GM19452 (cell line): ENCODE measurements at regions not wholly inside any gene's neighbourhood (a gene's known extent, or its start where the extent isn't known, plus 50 kb on each side); places are given as distances from the start of the nearest gene placed in this dataset.
"Not testable (repeated sequence)": the region's sequence is repeated elsewhere in the genome, so short reads cannot be mapped to it uniquely, and the experiment has no call there.

Experiments
- ATAC-seq: cut with Tn5 transposase; IDR thresholded peaks from one replicate; pipeline ENCODE4 v1.9.1; 2021; ENCODE audit not compliant: unreplicated experiment

GRCh38 chr20:53857723-53858236 lies 212.6 kb downstream of the BCAS1 start:
- ATAC-seq: no peak

GRCh38 chr20:53856300-53857295 lies 213.8 kb downstream of the BCAS1 start:
- ATAC-seq: no peak

GRCh38 chr20:53855733-53856132 lies 214.7 kb downstream of the BCAS1 start:
- no peak for ATAC-seq

GRCh38 chr20:53854609-53854926 lies 215.8 kb downstream of the BCAS1 start:
- ATAC-seq: not testable (repeated sequence)

- no peak for ATAC-seq
Measured at GRCh38 chr20:53853111-53853713, 217.2 kb downstream of the BCAS1 start.

- ATAC-seq: no peak
Measured at GRCh38 chr20:53852691-53853090, 217.7 kb downstream of the BCAS1 start.

- no peak for ATAC-seq
Measured at GRCh38 chr20:53852014-53852413, 218.4 kb downstream of the BCAS1 start.

- no peak for ATAC-seq
Measured at GRCh38 chr20:53850319-53850718, 220.1 kb downstream of the BCAS1 start.

GRCh38 chr20:53849471-53850059 lies 220.8 kb downstream of the BCAS1 start:
- ATAC-seq: no peak

GRCh38 chr20:53848304-53848703 lies 222.1 kb downstream of the BCAS1 start:
- ATAC-seq: no peak

GRCh38 chr20:53847837-53848170 lies 222.6 kb downstream of the BCAS1 start:
- ATAC-seq: no peak

- ATAC-seq: no peak
Measured at GRCh38 chr20:53847139-53847836, 223.1 kb downstream of the BCAS1 start.

GRCh38 chr20:53846640-53847039 lies 223.8 kb downstream of the BCAS1 start:
- no peak for ATAC-seq

- ATAC-seq: no peak
Measured at GRCh38 chr20:53845980-53846379, 224.4 kb downstream of the BCAS1 start.

GRCh38 chr20:53844259-53844658 lies 226.1 kb downstream of the BCAS1 start:
- no peak for ATAC-seq

GRCh38 chr20:53843645-53844044 lies 226.7 kb downstream of the BCAS1 start:
- no peak for ATAC-seq

GRCh38 chr20:53842301-53843099 lies 227.9 kb downstream of the BCAS1 start:
- ATAC-seq: no peak

GRCh38 chr20:53841741-53842140 lies 228.7 kb downstream of the BCAS1 start:
- no peak for ATAC-seq

- ATAC-seq: no peak
Measured at GRCh38 chr20:53840532-53840931, 229.9 kb downstream of the BCAS1 start.

- peak; percentile 70 for ATAC-seq
Measured at GRCh38 chr20:53839423-53840176, 230.8 kb downstream of the BCAS1 start.
